GM12878 (cell line): ENCODE measurements at regions not wholly inside any gene's neighbourhood (a gene's known extent, or its start where the extent isn't known, plus 50 kb on each side); places are given as distances from the start of the nearest gene placed in this dataset.

Source experiments
- ATAC-seq: fragments of 200-7000 bp; cut with Tn5 transposase; 3 replicates; pipeline ENCODE4 v1.9.1; 2020; ENCODE audit warnings: mild to moderate bottlenecking, moderate library complexity
- BruUV-seq: library from RNA; stranded (reverse); fragments of 400-500 nt; replicated peaks from 2 replicates; lab custom pipeline; 2021; lab: Mats Ljungman, UMichigan
- CTCF ChIA-PET: fragments of 300-600 bp; sonication (Branson Sonifier 250); formaldehyde crosslinking; extraction: SDS; loops from one replicate; lab custom pipeline; 2021; ENCODE audit warnings: inconsistent platforms; lab: Yijun Ruan, JAX
- POLR2A ChIA-PET: fragments of 350-600 bp; formaldehyde crosslinking; extraction: SDS; loops from one replicate; lab custom pipeline; 2021; ENCODE audit warnings: inconsistent platforms; lab: Charles Lee
- RAD21 ChIA-PET: fragments of 300-600 bp; sonication (Branson Sonifier 250); formaldehyde crosslinking; loops from one replicate; lab custom pipeline; 2023; ENCODE audit warnings: antibody characterized with exemption; ENCODE audit not compliant: unreplicated experiment; lab: Charles Lee
- SMC1A ChIA-PET: fragments of 300-600 bp; sonication (Branson Sonifier 250); formaldehyde crosslinking; loops from one replicate; lab custom pipeline; 2023; ENCODE audit not compliant: unreplicated experiment, uncharacterized antibody; lab: Charles Lee
- DNase-seq: peaks from one replicate; pipeline ENCODE4 v3.0.0-alpha.2; 2011; ENCODE audit warnings: low read depth, low spot score
- FAIRE-seq: peaks from 3 replicates; lab custom pipeline; 2011; peaks lifted over from hg19 to GRCh38; lab: Jason Lieb, UNC
- H2AFZ ChIP-seq: 2 replicates; pipeline ENCODE4 v1.6.0; 2011; ENCODE audit warnings: low read depth, low read length, control low read depth; ENCODE audit not compliant: control insufficient read depth
- H3K27ac ChIP-seq: 2 replicates; pipeline ENCODE4 v1.5.1; 2011; ENCODE audit warnings: control low read depth; ENCODE audit not compliant: control insufficient read depth, insufficient read depth
- H3K27me3 ChIP-seq, 2 experiments: replicated peaks in 1 of 2; 2 replicates each; pipeline versions ENCODE4 v1.6.0 to v1.6.1; 2011; ENCODE audit warnings: low read length in 1 of 2; ENCODE audit not compliant: control insufficient read depth in 2 of 2, insufficient read depth in 2 of 2
- H3K36me3 ChIP-seq, 2 experiments: 2 replicates each; pipeline ENCODE4 v1.5.1; 2011; ENCODE audit warnings: low read length in 1 of 2; ENCODE audit not compliant: control insufficient read depth in 2 of 2, insufficient read depth in 2 of 2
- H3K4me1 ChIP-seq: 2 replicates; pipeline ENCODE4 v1.6.1; 2011; ENCODE audit warnings: mild to moderate bottlenecking, low read length, moderate library complexity, mixed read lengths; ENCODE audit not compliant: control insufficient read depth, insufficient read depth
- H3K4me2 ChIP-seq: 2 replicates; pipeline ENCODE4 v1.6.0; 2011; ENCODE audit warnings: control low read depth; ENCODE audit not compliant: control insufficient read depth, insufficient read depth
- H3K4me3 ChIP-seq: fragments of 200-600 bp; sonication (generic); 2 replicates; pipeline ENCODE4 v1.5.1; 2016
- H3K79me2 ChIP-seq: 2 replicates; pipeline ENCODE4 v1.6.0; 2011; ENCODE audit warnings: low read length; ENCODE audit not compliant: control insufficient read depth, insufficient read depth
- H3K9ac ChIP-seq: 2 replicates; pipeline ENCODE4 v1.8.0; 2011; ENCODE audit warnings: low read length, control low read depth, mixed read lengths; ENCODE audit not compliant: control insufficient read depth, insufficient read depth
- H3K9me3 ChIP-seq: replicated peaks from 3 replicates; pipeline ENCODE4 v1.5.1; 2011; ENCODE audit warnings: mild to moderate bottlenecking, low read length; ENCODE audit not compliant: control insufficient read depth, insufficient read depth
- H4K20me1 ChIP-seq: 2 replicates; pipeline ENCODE4 v1.6.0; 2011; ENCODE audit not compliant: control insufficient read depth, insufficient read depth
- BACH1 ChIP-seq: fragments of 450-650 bp; IDR thresholded peaks from 2 replicates; pipeline ENCODE4 v1.6.1; 2017; ENCODE audit warnings: mild to moderate bottlenecking, borderline replicate concordance
- BCL11A ChIP-seq: IDR thresholded peaks from 2 replicates; pipeline ENCODE4 v1.6.1; 2011; ENCODE audit warnings: low read depth, low read length
- CREB1 ChIP-seq: IDR thresholded peaks from 2 replicates; pipeline ENCODE4 v1.6.1; 2012; ENCODE audit warnings: low read depth, mild to moderate bottlenecking, inconsistent platforms
- EED ChIP-seq: sonication (generic); IDR thresholded peaks from 2 replicates; pipeline ENCODE4 v1.6.1; 2016; ENCODE audit warnings: antibody characterized with exemption, low read depth
- MXI1 ChIP-seq: fragments of 150-350 bp; IDR thresholded peaks from 2 replicates; pipeline ENCODE4 v1.6.1; 2011; ENCODE audit warnings: low read depth, mild to moderate bottlenecking, inconsistent platforms, low read length, improper control_type of control experiment
- MYB ChIP-seq: fragments of 150-350 bp; IDR thresholded peaks from 2 replicates; pipeline ENCODE4 v1.6.1; 2014; ENCODE audit warnings: mild to moderate bottlenecking, low read depth, low read length, borderline replicate concordance
- POU2F2 ChIP-seq: IDR thresholded peaks from 3 replicates; pipeline ENCODE4 v1.6.1; 2011; ENCODE audit warnings: low read depth, mild to moderate bottlenecking, low read length, borderline replicate concordance
- RB1 ChIP-seq: fragments of 450-650 bp; formaldehyde crosslinking; IDR thresholded peaks from 2 replicates; pipeline ENCODE4 v1.6.1; 2017; ENCODE audit warnings: mild to moderate bottlenecking, borderline replicate concordance
- SIX5 ChIP-seq: IDR thresholded peaks from 2 replicates; pipeline ENCODE4 v1.6.1; 2011; ENCODE audit warnings: mild to moderate bottlenecking, low read depth, low read length, moderate library complexity; ENCODE audit not compliant: severe bottlenecking
- SMAD1 ChIP-seq: fragments of 450-650 bp; IDR thresholded peaks from 2 replicates; pipeline ENCODE4 v1.6.1; 2018; ENCODE audit warnings: mild to moderate bottlenecking, low read depth; ENCODE audit not compliant: partially characterized antibody
- ZBED1 ChIP-seq: IDR thresholded peaks from 2 replicates; pipeline ENCODE4 v1.6.1; 2016; ENCODE audit warnings: borderline replicate concordance
- WGBS: methylation state at CpG from one replicate; pipeline ENCODE4 v1.1.6; 2016; ENCODE audit warnings: low lambda C conversion rate; ENCODE audit not compliant: insufficient replicate concordance, insufficient coverage; ENCODE audit errors: missing lambda C conversion rate; 5-methylcytosine and 5-hydroxymethylcytosine counted together
- in situ Hi-C: fragments of 300-500 bp; cut with MboI; formaldehyde crosslinking; loops from 9 replicates; pipeline ENCODE4 v1.14.3; 2018; ENCODE audit warnings: mixed read lengths
- intact Hi-C: fragments of 100-400 bp; cut with micrococcal nuclease; formaldehyde crosslinking; loops from one replicate; pipeline ENCODE4 v1.14.2; 2022; ENCODE audit not compliant: unreplicated experiment
- TF ChIP-seq, protein P1 (sequence below): fragments of 450-650 bp; IDR thresholded peaks from 2 replicates; pipeline ENCODE4 v1.6.1; 2018; ENCODE audit warnings: mild to moderate bottlenecking, low read depth, moderate library complexity; ENCODE audit not compliant: partially characterized antibody
- TF ChIP-seq, protein P2 (sequence below): IDR thresholded peaks from 2 replicates; pipeline ENCODE4 v1.6.1; 2011; ENCODE audit warnings: low read depth, mild to moderate bottlenecking, low read length, moderate library complexity, borderline replicate concordance; ENCODE audit errors: extremely low read depth

DNA sequence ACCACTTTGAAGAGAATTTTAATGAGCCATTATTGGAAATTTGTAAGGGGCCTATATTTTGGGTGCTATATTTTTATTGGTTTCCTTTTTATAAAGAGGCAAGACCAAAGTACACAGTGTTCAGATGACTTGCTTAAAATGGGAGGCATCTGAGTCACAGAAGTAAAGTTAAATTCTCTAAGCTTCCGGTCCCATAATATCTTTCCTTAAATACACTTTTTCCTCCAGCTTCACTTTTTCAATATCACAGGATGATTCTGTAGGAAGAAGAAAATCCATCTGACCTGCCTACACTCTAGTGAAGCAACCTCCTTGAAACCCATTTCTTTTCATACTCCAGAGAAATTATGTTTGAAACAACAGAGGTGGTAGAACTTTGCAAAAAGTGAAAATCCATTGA, 274.0 kb downstream of the PIK3R1 start:
- ATAC-seq (no peak), DNase-seq (no peak), FAIRE-seq (no peak)
- Histone ChIP-seq H3K36me3 (no peaks in the 10 kb centered on the region), H3K9ac (no peak overlapping the region), H3K4me1 (no peaks in the 10 kb centered on the region), H2AFZ (no peak overlapping the region), H3K27ac (no peak overlapping the region), H3K4me2 (no peak overlapping the region), H3K79me2 (no peaks in the 10 kb centered on the region), H3K4me3 (no peak overlapping the region), H3K9me3 (peaks cover 2% of the 10 kb centered on the region; the same call in 2 of the 3 replicates), H4K20me1 (no peaks in the 10 kb centered on the region), H3K27me3 (no peaks in the 10 kb centered on the region)
- in situ Hi-C loops = no loop called here
- WGBS = 100% methylated on average over 1 of the region's 1 CpG
- CTCF ChIA-PET = no interaction called here
- TF ChIP-seq SMAD1 (no peak), SIX5 (no peak), POU2F2 (no peak), EED (no peak), MYB (no peak), BACH1 (no peak), ZBED1 (no peak), CREB1 (no peak), BCL11A (no peak), MXI1 (no peak), RB1 (no peak)
- TF ChIP-seq, protein P1, sequence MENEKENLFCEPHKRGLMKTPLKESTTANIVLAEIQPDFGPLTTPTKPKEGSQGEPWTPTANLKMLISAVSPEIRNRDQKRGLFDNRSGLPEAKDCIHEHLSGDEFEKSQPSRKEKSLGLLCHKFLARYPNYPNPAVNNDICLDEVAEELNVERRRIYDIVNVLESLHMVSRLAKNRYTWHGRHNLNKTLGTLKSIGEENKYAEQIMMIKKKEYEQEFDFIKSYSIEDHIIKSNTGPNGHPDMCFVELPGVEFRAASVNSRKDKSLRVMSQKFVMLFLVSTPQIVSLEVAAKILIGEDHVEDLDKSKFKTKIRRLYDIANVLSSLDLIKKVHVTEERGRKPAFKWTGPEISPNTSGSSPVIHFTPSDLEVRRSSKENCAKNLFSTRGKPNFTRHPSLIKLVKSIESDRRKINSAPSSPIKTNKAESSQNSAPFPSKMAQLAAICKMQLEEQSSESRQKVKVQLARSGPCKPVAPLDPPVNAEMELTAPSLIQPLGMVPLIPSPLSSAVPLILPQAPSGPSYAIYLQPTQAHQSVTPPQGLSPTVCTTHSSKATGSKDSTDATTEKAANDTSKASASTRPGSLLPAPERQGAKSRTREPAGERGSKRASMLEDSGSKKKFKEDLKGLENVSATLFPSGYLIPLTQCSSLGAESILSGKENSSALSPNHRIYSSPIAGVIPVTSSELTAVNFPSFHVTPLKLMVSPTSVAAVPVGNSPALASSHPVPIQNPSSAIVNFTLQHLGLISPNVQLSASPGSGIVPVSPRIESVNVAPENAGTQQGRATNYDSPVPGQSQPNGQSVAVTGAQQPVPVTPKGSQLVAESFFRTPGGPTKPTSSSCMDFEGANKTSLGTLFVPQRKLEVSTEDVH = no peak
- TF ChIP-seq, protein P2, sequence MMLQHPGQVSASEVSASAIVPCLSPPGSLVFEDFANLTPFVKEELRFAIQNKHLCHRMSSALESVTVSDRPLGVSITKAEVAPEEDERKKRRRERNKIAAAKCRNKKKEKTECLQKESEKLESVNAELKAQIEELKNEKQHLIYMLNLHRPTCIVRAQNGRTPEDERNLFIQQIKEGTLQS = no peak
- SMC1A ChIA-PET = no interaction called here
- RAD21 ChIA-PET = no interaction called here
- intact Hi-C loops = no loop called here
- POLR2A ChIA-PET = no interaction called here
- no TSS peak for BruUV-seq
